ENCODE measurements at regions not wholly inside any gene's neighbourhood (a gene's known extent, or its start where the extent isn't known, plus 50 kb on each side); places are given as distances from the start of the nearest gene placed in this dataset.
A peak's percentile ranks its signal among the peaks of the same experiment; 100 is the strongest.

DNA sequence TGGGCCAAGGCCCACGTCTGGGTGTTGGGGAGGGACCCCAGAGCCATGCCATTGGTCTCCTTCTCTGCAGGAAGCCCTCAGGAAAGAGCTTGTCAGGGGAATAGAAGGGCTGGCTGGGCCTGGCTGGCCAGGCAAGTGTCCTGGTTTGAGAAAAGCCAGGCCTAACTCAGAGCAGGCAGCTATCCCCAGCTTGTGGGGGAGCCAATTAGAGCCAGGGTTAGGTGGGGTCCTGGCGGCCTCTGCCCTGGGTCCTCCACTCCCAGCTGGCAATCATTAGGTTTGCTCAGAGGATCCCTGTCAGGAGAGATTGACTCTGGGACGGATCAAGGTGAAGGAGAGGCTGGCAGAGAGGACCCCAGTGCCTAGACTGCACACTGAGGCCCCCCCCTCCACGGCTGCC lies 64.8 kb downstream of the PJA1 start:
- TF ChIP-seq, protein P1, sequence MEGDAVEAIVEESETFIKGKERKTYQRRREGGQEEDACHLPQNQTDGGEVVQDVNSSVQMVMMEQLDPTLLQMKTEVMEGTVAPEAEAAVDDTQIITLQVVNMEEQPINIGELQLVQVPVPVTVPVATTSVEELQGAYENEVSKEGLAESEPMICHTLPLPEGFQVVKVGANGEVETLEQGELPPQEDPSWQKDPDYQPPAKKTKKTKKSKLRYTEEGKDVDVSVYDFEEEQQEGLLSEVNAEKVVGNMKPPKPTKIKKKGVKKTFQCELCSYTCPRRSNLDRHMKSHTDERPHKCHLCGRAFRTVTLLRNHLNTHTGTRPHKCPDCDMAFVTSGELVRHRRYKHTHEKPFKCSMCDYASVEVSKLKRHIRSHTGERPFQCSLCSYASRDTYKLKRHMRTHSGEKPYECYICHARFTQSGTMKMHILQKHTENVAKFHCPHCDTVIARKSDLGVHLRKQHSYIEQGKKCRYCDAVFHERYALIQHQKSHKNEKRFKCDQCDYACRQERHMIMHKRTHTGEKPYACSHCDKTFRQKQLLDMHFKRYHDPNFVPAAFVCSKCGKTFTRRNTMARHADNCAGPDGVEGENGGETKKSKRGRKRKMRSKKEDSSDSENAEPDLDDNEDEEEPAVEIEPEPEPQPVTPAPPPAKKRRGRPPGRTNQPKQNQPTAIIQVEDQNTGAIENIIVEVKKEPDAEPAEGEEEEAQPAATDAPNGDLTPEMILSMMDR (IDR thresholded peaks at IDR 0.05): no peak
- TF ChIP-seq POLR2A (IDR thresholded peaks at IDR 0.05) (no peak), POLR2AphosphoS5 (IDR thresholded peaks at IDR 0.05) (peak in 2 of 4 donors; percentile 27 to 47)

All from sigmoid colon (tissue), 4 donors.